GM11168 (cell line): ENCODE measurements at regions not wholly inside any gene's neighbourhood (a gene's known extent, or its start where the extent isn't known, plus 50 kb on each side); places are given as distances from the start of the nearest gene placed in this dataset.
"Not testable (repeated sequence)": the region's sequence is repeated elsewhere in the genome, so short reads cannot be mapped to it uniquely, and the experiment has no call there.

Experiments used
- in situ Hi-C: fragments of 300-500 bp; cut with MboI; formaldehyde crosslinking; loops from one replicate; pipeline ENCODE4 v1.12.0; 2022; ENCODE audit warnings: low sequenced_read_pairs; ENCODE audit not compliant: unreplicated experiment

DNA sequence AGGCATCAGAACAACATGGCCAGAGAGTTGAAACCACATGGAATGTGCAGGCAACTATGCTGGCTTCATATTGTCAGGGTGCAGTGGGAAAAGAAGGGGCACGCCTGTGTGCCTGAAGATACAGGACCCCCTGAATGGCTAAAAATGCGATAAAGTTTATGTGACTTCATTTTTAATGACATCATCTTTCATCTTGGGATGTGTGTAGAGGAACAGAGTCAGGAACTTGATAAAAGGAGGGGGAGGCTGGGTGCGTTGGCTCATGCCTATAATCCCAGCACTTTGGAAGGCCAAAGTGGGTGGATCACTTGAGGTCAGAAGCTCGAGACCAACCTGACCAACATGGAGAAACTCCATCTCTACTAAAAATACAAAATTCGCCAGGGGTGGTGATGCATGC lies 872.6 kb downstream of the TDRD15 start:
- in situ Hi-C loops = no loop called here

DNA sequence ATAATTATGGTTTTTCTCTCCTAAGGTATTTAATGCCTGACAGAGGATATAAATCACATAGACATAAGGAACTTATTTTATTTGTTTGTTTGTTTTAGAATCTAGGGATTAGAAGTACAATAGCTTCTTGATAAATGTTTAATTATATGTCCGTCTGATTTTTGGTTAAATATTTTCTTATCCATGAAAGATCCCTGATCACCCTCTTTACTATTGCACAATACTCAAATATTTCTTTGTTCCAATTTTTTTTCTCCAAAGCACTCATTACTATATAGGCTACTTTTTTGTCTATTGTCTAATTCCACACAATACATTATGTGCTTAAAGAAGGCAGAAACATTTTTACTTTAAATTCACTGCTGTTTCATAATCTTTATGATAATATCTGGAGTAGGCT lies 875.8 kb downstream of the TDRD15 start:
- in situ Hi-C loops = no loop called here

DNA sequence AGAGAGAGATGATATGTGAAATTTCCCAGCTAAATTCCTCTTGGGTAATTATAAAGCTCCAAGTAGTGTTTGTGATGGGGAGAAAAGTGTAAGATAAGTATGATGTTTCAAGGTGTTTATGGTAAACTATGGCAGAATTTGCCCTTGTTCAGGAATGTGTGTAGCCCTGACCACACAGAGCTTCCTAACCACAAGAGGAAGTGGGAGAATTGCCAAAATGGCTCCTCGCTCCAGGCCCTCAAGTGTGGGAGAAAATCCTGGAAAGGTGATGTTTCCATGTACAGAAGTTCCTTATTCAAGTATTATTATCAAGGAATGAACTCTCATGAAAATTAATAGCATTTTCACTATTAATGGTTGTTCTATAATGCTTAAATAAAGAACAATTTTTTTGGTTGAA lies 878.3 kb downstream of the TDRD15 start:
- in situ Hi-C loops = no loop called here

DNA sequence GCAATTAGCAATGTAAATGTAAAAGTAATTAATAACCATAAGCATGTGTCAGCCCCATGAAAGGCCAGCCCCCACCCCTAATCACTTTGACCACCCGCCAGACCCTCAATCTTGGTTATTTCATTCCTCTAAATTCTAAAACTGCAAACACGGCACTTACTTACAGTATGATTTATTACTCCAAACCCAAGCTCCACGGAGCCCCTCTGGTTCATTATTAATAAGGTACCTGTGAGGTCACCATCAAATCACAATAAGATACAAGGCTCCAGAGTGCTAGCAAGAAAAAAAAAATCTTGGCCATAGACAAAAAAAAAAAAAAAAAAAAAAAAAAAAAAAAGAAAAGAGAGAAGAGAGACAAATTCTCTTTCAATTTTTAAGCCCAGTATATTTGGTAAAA lies 879.5 kb downstream of the TDRD15 start:
- in situ Hi-C loops = no loop called here

DNA sequence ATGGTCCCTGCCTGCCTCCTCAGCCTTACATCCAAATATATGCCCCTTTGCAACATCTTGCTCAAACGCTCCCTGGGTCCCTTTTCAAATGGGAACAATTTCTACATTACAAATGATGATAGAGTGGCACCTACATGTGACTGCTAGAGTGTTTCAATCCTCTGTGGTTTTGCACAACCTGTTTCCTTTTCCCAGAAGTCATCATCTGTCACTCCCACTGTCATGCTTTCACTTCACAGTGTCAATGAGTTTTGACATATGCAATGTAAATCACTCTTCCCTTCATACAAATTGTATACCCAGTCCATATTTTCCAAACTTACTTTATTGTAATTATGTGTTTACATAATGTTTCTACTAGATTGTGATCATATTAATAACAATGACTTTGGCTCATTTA lies 887.3 kb downstream of the TDRD15 start:
- in situ Hi-C loops = no loop called here

DNA sequence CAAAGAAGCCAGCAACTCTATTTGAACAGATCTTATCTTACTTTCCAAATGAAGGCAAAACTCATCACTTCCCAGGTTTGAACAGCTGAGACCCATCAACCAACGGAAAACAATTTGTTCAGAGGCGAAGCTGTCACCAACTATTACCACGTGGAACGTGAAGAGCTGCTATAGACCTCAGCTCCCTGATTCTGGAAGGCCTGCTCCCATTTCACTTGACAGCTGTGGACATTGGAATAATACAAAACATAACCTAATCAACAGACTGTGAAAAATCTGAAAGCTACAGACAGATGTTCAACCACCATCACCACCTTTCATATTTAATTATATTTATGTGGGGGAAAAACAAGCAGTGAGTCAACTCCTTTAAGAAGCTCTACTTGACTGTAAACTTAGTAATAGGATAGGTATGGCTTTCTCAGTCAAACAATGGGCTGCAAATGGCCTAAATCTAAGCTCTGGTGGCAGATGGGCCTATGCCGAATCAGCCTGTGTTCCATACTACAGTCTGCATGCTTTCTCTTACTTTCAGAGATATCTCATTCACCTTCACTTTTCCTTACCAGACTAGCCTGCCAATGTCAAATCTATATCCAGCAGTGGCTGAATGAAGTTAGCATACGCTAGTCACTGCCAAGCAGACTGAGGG lies 896.4 kb downstream of the TDRD15 start:
- in situ Hi-C loops = no loop called here

DNA sequence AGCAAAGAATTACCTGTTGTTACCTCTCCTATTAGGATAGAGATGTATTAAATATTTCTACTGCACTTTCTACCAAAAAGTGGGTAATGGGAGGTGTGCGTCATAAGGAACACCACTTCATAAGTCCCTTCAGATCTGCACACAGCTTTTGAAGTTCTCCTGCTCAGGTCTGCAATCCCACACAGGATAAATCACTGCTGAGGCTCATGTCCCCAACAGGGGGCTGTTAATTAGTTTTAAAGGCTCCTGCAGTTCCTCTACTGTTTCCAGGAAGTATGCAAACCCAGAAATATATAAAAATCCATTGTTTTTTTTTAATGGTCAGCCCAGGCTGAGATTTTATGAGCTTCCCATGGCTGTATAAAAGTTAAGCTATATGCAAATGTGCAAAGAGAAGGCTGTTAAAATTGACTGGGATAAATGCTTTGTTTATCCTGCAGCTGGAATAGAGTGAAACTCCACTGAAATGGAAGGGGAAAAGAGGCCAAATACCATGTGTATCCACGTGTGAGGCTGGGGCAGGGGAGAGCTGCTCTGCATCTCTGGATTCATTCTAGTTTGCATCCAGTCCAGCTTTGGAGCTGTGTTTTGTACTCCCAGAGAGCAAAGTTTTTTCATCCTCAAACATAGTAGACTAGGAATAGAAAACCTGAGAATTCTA lies 903.7 kb downstream of the TDRD15 start:
- in situ Hi-C loops = no loop called here

DNA sequence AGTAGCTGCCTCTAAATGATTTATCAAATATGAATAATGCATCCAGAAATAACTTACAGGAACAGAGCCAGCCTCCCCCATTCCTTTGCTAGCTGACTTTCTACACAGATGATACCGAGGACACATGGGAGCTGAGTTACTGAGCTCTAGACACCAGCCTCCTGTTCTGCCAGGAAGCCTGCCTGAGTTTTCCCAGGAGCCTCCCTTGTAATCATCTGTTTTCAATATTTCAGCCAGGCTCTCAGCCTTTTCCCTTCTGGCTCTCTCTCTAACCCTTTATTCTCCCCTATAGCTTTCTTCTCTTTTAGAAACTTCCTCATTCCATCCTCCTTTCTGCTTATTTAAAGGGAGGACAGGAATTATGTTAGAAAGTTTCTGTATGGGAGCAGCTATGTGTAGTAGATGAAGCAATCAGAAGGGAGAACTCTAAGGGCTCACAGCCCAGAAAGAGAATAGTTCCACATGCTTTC lies 911.6 kb downstream of the TDRD15 start:
- in situ Hi-C loops = no loop called here

DNA sequence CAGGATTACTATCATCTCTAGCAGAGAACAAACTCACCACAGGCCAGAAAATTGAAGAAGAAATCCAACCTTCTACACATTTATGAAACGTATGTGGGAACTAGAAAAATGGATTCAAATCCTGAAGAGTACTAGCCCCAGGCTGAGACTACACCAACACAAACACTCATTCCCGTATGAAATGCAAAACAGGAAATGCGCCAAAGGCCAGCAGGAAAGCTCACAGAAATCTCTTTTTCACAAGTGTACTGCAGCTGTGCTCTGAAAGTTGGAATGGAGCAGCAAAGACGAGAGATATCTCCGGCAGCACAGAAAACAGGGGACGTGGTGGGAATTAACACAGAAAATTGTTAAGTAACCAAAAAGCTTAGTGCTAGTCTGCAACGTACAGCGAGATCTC lies 913.5 kb downstream of the TDRD15 start:
- in situ Hi-C loops = no loop called here

DNA sequence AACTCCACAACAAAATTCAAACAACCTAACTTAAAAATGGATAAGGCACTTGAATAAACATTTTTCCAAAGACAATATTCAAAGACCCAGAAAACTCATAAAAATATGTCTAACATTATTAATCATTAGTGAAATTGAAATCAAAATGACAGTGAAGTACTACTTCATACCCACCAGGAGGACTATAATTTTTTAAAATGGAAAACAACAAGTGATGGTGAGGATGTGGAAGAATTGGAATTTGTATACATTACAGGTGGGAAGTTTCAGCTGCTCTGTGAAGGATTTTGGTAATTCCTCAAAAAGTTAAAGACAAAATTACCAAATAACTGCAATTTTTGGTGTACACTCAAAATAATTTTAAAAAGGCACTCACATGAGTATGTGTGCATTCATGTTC lies 920.0 kb downstream of the TDRD15 start:
- in situ Hi-C loops = no loop called here

DNA sequence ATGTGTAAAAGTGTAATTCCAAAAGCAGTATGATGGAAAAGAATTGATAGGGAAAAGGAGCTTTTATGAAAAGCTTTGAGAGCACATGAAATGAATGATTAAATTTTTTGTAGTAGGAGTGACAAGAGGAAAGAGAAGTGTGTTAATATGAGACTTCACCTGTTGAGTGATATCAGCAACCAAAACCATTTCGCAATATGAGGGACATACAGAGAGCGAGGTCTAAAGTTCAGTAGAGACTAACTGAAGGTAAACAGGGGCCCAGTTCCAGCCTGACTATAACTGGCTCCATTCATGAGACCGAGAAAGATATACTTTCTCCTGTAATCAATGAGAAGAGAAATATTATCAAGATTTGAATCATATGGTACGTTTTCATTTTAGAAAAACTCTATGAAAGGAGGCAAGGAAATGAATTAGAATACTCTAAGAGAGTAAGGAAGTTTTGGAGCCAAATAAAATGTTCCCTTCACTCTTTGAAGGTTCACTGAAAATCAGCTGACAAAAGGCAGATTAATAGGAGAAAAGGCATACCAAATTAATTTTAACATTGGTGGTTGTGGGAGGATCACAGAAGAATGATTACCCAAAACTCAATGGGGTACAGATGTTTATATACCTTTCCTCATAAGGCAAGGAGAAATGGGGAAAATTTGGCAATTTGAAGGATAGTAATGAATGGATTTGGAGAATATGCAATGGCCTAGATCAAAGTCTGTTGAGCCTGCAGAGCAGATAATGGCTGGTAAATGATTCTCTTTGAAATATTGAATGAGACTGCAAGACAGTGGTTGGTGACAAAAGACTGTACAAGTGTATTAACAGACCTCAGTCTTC lies 932.2 kb downstream of the TDRD15 start:
- in situ Hi-C loops = no loop called here

DNA sequence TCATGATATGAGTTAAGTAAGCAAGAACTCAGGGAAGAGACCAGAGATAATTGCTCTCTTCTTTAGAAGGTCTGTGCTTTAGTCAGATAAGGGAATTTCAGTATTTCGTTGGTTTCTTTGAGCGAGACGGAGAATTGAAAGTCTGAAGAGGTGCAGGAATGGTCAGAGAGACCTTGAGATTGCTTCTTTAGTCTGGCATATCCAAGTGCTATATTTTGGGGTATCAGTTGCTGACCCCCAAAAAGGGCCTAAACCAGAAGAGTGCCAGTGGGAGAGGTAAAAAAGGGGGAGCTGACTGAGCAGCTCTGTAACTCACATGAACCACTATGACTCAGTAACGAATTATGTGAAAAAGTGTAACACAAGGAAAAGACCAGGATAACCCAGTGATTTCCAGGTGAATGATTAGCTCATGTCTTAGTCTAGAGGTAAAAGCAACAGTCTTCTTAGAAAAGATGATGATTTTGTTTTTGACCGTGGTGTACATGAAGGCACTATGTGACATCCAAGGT lies 932.9 kb downstream of the TDRD15 start:
- in situ Hi-C loops = no loop called here

DNA sequence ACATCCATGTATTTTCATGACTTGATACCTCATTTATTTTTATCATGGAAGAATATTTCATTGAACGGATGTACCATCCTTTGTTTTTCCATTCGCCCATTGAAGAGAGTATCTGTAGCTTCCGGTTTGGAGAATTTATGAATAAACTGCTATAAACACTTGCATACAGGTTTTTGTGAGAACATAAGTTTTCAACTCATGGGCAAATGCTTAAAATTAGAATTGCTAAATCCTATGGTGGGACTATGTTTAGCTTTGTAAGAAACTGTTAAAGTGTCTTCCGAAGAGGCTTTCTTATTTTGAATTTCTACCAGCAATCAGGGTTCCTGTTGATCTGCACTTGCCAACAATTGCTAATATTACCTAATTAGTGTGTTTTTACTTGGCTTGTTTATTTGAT lies 938.9 kb downstream of the TDRD15 start:
- in situ Hi-C loops = no loop called here

DNA sequence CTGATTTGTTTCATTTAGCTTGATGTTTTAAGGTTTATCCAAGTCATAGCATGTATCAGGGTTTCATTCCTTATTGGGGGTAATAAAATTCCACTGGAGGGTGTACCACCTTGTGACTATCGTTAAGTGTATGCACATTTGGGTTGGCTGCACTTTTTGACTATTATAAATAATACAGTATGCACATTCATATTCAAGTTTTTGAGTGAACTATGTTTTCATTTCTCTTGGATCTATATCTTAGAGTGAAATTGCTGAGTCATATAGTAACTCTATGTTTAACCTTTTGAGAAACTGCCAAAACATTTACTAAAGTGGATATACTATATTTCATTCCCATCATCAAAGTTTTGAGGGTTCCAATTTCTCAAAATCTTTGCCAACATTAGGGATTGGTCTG lies 952.7 kb downstream of the TDRD15 start:
- in situ Hi-C loops = no loop called here

DNA sequence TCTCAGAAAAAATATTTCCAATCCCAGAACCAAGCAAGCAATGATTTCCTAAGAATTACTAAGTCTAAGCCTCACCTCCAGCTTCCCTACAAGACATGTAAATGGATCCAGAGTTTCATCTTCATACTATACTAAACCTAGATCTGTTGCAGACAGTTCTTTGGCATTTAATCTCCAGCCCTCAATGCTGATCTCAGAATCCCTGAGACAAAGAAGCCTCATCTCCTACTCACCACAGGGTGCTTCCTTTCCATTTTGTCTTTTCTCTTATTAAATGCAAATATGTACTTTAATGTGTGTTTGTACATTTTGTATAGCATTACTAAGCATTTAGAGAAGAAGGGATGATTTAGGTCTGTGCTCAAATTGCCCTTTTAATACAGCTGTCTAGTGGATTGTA lies 954.9 kb downstream of the TDRD15 start:
- in situ Hi-C loops = no loop called here

DNA sequence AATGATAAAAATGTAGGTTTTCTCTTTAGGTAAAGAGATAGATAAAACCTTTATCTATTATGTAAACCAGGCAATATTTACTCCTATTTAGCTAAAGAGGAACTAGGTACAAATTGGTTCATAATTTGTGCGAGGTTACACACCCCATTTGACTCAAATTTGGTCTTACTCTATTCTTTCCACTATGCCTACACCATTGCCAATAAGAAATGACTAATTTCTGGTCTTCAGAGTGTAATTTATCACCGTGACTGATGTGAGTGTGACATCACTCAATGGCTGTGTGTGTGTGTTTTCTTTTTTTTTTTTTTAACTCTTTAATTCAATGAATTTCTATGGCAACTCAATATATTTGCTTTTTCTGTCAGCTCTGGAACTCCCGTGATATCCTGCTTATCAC lies 955.8 kb downstream of the TDRD15 start:
- in situ Hi-C loops = no loop called here

DNA sequence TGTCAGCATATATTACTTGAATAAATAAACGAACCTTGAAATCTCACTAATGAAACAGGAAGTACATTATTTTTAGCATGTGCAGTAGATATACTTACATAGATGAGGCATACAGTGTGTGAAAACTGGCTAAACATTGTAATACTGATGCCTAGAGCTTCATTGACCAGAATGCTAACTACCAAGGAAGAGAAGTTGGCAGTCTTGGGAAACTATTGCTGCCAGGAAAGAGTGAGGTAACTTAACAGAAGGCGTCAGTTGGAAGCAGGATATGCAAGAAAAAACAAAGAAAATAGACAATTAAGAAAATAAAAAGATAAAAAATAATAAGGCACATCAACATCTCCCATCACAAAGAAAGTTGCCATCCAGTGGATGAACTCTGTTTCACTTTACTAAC lies 963.0 kb downstream of the TDRD15 start:
- in situ Hi-C loops = no loop called here

DNA sequence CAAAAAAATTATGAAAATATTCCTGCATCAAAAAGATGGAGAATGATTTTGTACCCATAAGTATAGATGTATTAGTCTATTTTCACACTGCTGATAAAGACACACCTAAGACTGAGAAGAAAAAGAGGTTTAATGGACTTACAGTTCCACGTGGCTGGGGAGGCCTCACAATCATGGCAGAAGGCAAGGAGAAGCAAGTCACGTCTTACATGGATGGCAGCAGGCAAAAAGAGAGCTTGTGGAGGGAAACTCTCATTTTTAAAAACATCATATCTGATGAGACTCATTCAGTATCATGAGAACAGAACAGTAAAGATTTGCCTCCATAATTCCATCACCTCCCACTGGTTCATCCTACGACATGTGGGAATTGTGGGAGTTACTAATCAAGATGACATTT lies 979.8 kb downstream of the TDRD15 start:
- in situ Hi-C loops = not testable (repeated sequence)

DNA sequence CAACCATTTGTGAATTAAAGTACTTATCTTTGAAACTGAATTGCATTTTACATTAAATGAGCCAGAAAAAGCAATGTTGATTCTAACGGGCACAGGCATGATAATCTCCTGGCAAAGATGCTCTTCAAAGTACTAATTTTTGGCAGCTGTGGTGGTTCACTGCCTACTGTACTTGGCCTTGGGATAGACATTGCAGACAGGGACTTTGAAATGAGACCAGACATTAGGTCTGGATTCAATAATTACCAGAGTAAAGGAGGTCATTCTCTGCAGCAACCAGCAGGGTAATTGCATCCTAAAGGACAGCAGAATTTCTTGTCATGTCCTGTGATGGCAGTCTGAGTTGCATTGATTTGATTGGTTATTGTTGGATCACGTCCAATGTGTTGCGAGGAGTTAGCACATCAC lies 986.5 kb downstream of the TDRD15 start:
- in situ Hi-C loops = no loop called here

DNA sequence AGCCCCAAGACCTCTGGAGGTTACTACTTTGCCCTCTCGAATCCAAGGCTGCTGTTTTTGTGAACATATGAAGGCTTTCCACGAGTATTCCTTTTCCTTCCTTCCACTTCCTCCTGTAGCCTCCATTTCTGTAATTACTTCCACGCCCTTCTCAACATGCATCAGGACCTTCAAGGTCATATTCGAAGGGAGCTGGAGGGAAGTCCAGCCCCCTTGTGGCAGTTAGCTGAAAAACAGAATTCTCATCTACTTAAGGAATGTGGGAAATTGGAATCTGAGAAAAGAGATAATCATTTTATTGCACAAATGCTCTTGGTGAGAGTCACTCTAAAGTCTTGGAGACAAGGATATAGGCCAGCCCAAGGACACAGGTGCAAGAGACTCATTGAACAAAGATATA lies 1000.2 kb downstream of the TDRD15 start:
- in situ Hi-C loops = no loop called here

DNA sequence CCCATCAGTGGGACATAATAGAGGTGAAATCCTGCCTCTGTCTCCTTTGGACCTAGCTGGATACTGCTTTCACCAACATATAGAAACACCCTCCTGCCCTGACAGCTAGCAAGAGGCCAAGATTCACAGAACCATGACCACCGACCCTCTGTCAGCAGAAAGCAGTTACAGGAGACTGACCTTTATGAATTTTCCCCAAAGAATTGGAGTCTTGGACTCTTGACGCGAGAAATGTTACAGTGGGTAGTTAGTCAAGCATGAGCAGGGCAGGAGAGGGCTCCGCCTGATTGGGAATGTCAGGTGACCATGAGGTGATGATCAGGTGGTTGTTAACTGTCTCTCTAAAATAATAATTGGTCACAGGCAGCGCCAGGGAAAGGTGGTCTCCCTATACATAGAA lies 1002.3 kb downstream of the TDRD15 start:
- in situ Hi-C loops = no loop called here
